ENCODE measurements at regions not wholly inside any gene's neighbourhood (a gene's known extent, or its start where the extent isn't known, plus 50 kb on each side); places are given as distances from the start of the nearest gene placed in this dataset.

DNA sequence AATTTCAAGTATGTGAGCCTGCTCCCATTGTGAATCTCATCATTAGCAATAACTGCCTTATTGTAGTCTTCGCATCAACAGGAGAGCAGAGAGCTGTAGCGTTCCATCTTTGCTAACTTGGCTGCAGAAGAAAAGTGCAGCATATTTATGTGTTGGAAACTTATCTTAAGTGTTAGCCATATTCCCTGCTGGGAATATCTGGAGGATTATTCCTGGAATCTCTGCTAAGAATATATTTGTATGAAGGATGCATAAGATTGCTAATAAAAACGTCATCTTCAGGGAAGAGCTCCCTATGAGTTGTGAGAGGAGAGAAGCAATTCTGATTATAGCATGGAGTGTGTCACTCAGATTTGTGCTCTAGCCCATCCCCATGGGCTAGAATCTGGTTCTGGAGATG is 115.1 kb upstream of the REG3G start:
- Mint-ChIP-seq H3K9me3 (peaks cover 13 to 19% of the 10 kb centered on the region in 2 donors), H3K27ac (no peak overlapping the region), H3K36me3 (no peaks in the 10 kb centered on the region)
- DNase-seq (ENCODE audit: low spot score in 2 of 2) = no peak
- ATAC-seq = no peak

GRCh38 chr2:78913257-78913656 is 112.2 kb upstream of the REG3G start:
- Mint-ChIP-seq H3K27ac (no peak overlapping the region), H3K9me3 (peaks cover 10 to 23% of the 10 kb centered on the region in 2 donors), H3K36me3 (no peaks in the 10 kb centered on the region)
- DNase-seq (ENCODE audit: low spot score in 2 of 2) (no peak), ATAC-seq (no peak)

DNA sequence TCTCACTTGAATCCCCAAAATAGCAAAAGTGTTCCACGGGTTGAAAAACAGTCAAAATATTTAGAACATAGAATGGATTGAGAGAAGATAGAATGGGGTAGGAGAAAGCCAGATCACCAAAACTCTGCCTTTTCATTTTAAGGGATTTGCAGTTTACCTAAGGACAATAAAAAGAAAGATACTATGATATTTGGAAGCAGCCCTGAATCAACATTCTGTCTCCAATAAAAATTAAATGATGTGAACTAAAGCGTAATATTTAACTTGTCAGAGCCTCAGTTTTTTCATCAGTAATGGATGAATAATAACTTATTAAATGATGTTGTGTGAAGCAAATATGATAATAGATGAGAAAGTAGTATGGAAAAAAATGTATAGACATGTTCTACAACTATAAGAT is 100.2 kb upstream of the REG3G start:
- Mint-ChIP-seq H3K9me3 (peaks cover 12 to 19% of the 10 kb centered on the region in 2 donors), H3K27ac (no peak overlapping the region), H3K36me3 (no peaks in the 10 kb centered on the region)
- no peak for DNase-seq (ENCODE audit: low spot score in 2 of 2)
- no peak for ATAC-seq

DNA sequence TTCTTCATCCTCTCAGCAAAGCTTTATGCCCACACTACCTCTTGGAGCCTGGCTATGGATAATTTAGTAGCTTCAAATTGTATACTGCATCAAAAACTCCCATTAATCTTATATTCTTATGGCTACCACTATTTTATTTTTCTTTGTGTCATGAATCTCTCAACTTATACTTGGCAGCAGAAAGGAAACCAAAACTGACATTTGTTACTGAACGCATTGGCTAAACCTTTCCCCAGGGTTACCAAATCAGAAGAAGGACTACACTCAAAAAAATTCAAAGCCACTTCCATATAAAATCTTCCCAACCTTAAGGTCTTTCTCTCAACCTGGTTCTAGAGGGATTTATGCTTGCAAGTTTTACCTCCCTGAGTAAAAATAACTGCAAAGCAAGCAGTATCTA is 97.0 kb upstream of the REG3G start:
- Mint-ChIP-seq H3K36me3 (peaks cover 0 to 3% of the 10 kb centered on the region in 2 donors), H3K9me3 (peaks cover 13 to 21% of the 10 kb centered on the region in 2 donors), H3K27ac (no peak overlapping the region)
- no peak for DNase-seq (ENCODE audit: low spot score in 2 of 2)
- ATAC-seq = no peak

- ATAC-seq (no peak), DNase-seq (ENCODE audit: low spot score in 2 of 2) (no peak)
- Mint-ChIP-seq H3K27ac (no peak overlapping the region), H3K9me3 (no peaks in the 10 kb centered on the region), H3K36me3 (no peaks in the 10 kb centered on the region)
Observed at GRCh38 chr2:78940998-78941397, 84.5 kb upstream of the REG3G start.

GRCh38 chr2:78941751-78942150 is 83.8 kb upstream of the REG3G start:
- no peak overlapping the region for H3K27ac Mint-ChIP-seq
- ATAC-seq = no peak
- no peaks in the 10 kb centered on the region for H3K36me3 Mint-ChIP-seq
- DNase-seq (ENCODE audit: low spot score in 2 of 2) = no peak
- no peaks in the 10 kb centered on the region for H3K9me3 Mint-ChIP-seq

DNA sequence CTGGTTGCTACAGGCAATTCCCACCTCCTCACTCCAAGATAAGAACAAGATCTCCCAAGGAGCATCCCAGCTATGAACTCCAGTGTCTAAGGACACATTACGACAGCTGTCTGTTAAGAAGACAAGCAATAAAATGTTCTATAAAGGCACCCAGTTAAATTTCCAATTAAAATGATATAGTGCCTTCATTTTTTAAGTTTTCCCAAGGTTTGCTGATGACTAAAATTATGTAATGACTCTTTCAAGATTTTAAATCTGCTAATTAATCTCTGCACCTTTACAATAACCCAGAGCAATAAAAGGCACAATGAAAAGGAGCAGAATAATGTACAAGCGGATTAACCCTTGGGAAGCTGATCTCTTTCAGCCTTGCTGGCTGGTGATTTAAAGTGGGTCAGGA is 61.6 kb upstream of the REG3G start:
- DNase-seq (ENCODE audit: low spot score in 2 of 2) (no peak), ATAC-seq (no peak)
- Mint-ChIP-seq H3K9me3 (peaks cover 8 to 23% of the 10 kb centered on the region in 2 donors), H3K36me3 (peaks cover 0 to 4% of the 10 kb centered on the region in 2 donors), H3K27ac (no peak overlapping the region)

- no peak overlapping the region for H3K27ac Mint-ChIP-seq
- peaks cover 8 to 16% of the 10 kb centered on the region in 2 donors for H3K9me3 Mint-ChIP-seq
- ATAC-seq = no peak
- peaks cover 0 to 4% of the 10 kb centered on the region in 2 donors for H3K36me3 Mint-ChIP-seq
- no peak for DNase-seq (ENCODE audit: low spot score in 2 of 2)
Observed at GRCh38 chr2:78967294-78967693, 58.2 kb upstream of the REG3G start.

- Mint-ChIP-seq H3K9me3 (peaks cover 0 to 4% of the 10 kb centered on the region in 2 donors), H3K27ac (no peak overlapping the region), H3K36me3 (no peaks in the 10 kb centered on the region)
- no peak for DNase-seq (ENCODE audit: low spot score in 2 of 2)
- no peak for ATAC-seq
Observed at GRCh38 chr2:78973630-78974029, 51.9 kb upstream of the REG3G start.
